GM13976 (cell line): ENCODE measurements at regions not wholly inside any gene's neighbourhood (a gene's known extent, or its start where the extent isn't known, plus 50 kb on each side); places are given as distances from the start of the nearest gene placed in this dataset.

Experiments used
- DNase-seq: peaks from one replicate; pipeline ENCODE4 v3.0.0; 2012; ENCODE audit warnings: low spot score
- CTCF ChIP-seq: IDR thresholded peaks from 2 replicates; pipeline ENCODE4 v1.5.1; 2012; ENCODE audit warnings: borderline replicate concordance, mild to moderate bottlenecking; ENCODE audit not compliant: insufficient read depth; ENCODE audit errors: extremely low read depth, missing control alignments, control extremely low read depth
- in situ Hi-C: fragments of 300-500 bp; cut with MboI; formaldehyde crosslinking; loops from one replicate; pipeline ENCODE4 v1.12.0; 2022; ENCODE audit warnings: low sequenced_read_pairs, mixed read lengths, inconsistent platforms; ENCODE audit not compliant: unreplicated experiment

GRCh38 chr16:80457871-80458270 lies 82.9 kb upstream of the DYNLRB2 start:
- in situ Hi-C loops: loop anchor here (25.0 kb wide), 1 partner anchor 846 kb away; the partner anchor contains the start of gene MAF
- DNase-seq: no peak
- TF ChIP-seq CTCF: no peak

- in situ Hi-C loops: loop anchor here (25.0 kb wide), 1 partner anchor 843 kb away; the partner anchor contains the start of gene MAF
- DNase-seq: no peak
- no peak for TF ChIP-seq CTCF
Measured at GRCh38 chr16:80454802-80455201, 86.0 kb upstream of the DYNLRB2 start.

- in situ Hi-C loops: no loop called here
- DNase-seq: no peak
- TF ChIP-seq CTCF: no peak
Measured at GRCh38 chr16:80449392-80449791, 91.4 kb upstream of the DYNLRB2 start.

- in situ Hi-C loops: no loop called here
- no peak for DNase-seq
- TF ChIP-seq CTCF: no peak
Measured at GRCh38 chr16:80447241-80447640, 93.6 kb upstream of the DYNLRB2 start.

- in situ Hi-C loops: no loop called here
- no peak for DNase-seq
- TF ChIP-seq CTCF: no peak
Measured at GRCh38 chr16:80442779-80443178, 98.0 kb upstream of the DYNLRB2 start.

- DNase-seq: no peak
- no peak for TF ChIP-seq CTCF
- in situ Hi-C loops: no loop called here
Measured at GRCh38 chr16:80441935-80442334, 98.9 kb upstream of the DYNLRB2 start.

- no peak for DNase-seq
- TF ChIP-seq CTCF: no peak
- in situ Hi-C loops: no loop called here
Measured at GRCh38 chr16:80440667-80441066, 100.1 kb upstream of the DYNLRB2 start.
